ENCODE measurements at regions not wholly inside any gene's neighbourhood (a gene's known extent, or its start where the extent isn't known, plus 50 kb on each side); places are given as distances from the start of the nearest gene placed in this dataset.

DNA sequence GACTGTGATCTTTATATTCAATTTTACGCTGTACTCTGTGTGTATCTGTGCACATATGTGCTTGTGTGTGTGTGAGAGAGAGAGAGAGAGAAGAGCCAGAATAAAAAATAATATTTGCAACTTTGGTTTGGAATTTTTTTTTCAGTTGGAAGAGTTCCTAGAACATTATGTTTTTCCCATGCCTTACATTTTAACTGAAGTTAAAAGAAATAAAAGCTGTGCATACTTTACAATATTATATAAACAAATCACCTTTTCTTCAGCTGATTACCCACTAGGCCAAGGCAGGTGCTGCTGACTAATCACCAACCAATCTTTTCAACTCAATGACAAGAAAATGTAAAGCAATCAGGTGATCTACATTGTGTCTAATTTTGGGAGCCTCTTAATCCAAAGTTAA is 366.3 kb downstream of the NYAP2 start:
- Histone ChIP-seq H3K27ac (ENCODE audit: low read depth, low read length) (no peak overlapping the region), H3K79me2 (ENCODE audit: insufficient read depth, low read length) (no peaks in the 10 kb centered on the region), H3K9me2 (replicated peaks; ENCODE audit: insufficient read depth, low read length) (no peaks in the 10 kb centered on the region), H3K27me3 (ENCODE audit: low read length) (no peaks in the 10 kb centered on the region), H4K20me1 (ENCODE audit: low read depth, low read length) (no peaks in the 10 kb centered on the region), H3K4me3 (ENCODE audit: insufficient read depth, low read length, poor library complexity, severe bottlenecking) (no peak overlapping the region), H3K9ac (ENCODE audit: low read length) (no peak overlapping the region), H3K36me3 (ENCODE audit: low read length) (no peaks in the 10 kb centered on the region), H3F3A (ENCODE audit: insufficient read depth) (no peaks in the 10 kb centered on the region), H3K9me3 (ENCODE audit: insufficient read depth, low read length) (no peaks in the 10 kb centered on the region), H3K4me2 (ENCODE audit: low read depth, low read length, poor library complexity, severe bottlenecking) (no peak overlapping the region), H2AFZ (ENCODE audit: low read depth, low read length, severe bottlenecking) (no peak overlapping the region)
- no peak for TF ChIP-seq EZH2phosphoT487 (conservative IDR thresholded peaks at IDR 0.05; ENCODE audit: low read length)
- TF ChIP-seq, protein P1, sequence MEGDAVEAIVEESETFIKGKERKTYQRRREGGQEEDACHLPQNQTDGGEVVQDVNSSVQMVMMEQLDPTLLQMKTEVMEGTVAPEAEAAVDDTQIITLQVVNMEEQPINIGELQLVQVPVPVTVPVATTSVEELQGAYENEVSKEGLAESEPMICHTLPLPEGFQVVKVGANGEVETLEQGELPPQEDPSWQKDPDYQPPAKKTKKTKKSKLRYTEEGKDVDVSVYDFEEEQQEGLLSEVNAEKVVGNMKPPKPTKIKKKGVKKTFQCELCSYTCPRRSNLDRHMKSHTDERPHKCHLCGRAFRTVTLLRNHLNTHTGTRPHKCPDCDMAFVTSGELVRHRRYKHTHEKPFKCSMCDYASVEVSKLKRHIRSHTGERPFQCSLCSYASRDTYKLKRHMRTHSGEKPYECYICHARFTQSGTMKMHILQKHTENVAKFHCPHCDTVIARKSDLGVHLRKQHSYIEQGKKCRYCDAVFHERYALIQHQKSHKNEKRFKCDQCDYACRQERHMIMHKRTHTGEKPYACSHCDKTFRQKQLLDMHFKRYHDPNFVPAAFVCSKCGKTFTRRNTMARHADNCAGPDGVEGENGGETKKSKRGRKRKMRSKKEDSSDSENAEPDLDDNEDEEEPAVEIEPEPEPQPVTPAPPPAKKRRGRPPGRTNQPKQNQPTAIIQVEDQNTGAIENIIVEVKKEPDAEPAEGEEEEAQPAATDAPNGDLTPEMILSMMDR (IDR thresholded peaks at IDR 0.05; ENCODE audit: insufficient read depth, low read length, poor library complexity, severe bottlenecking), result no peak

DNA sequence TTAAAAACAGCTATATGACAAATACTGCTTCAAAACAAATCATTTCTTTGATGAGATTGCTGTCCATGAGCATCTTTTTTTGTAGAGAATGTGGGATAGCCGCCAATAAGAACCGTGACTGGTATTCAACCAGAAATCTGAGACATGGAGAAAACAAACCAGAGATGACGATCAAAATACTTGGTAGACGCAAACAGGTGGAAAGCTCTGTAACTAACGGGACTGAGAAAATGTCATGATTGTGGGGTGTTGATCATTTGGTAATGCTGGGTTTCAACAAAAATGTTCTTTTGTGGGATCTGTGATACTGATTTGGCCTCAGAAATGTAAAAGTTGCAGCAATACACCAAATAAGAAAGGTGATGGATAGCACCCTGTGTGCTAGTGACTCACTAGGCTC is 364.8 kb downstream of the NYAP2 start:
- no peak for TF ChIP-seq EZH2phosphoT487 (conservative IDR thresholded peaks at IDR 0.05; ENCODE audit: low read length)
- TF ChIP-seq, protein P1 (IDR thresholded peaks at IDR 0.05; ENCODE audit: insufficient read depth, low read length, poor library complexity, severe bottlenecking), result no peak
- Histone ChIP-seq H3K27ac (ENCODE audit: low read depth, low read length) (no peak overlapping the region), H3K79me2 (ENCODE audit: insufficient read depth, low read length) (no peaks in the 10 kb centered on the region), H3K36me3 (ENCODE audit: low read length) (no peaks in the 10 kb centered on the region), H3K9me3 (ENCODE audit: insufficient read depth, low read length) (no peaks in the 10 kb centered on the region), H3K4me3 (ENCODE audit: insufficient read depth, low read length, poor library complexity, severe bottlenecking) (no peak overlapping the region), H3K9me2 (replicated peaks; ENCODE audit: insufficient read depth, low read length) (no peaks in the 10 kb centered on the region), H3F3A (ENCODE audit: insufficient read depth) (no peaks in the 10 kb centered on the region), H4K20me1 (ENCODE audit: low read depth, low read length) (no peaks in the 10 kb centered on the region), H3K9ac (ENCODE audit: low read length) (no peak overlapping the region), H3K27me3 (ENCODE audit: low read length) (no peaks in the 10 kb centered on the region), H3K4me2 (ENCODE audit: low read depth, low read length, poor library complexity, severe bottlenecking) (no peak overlapping the region), H2AFZ (ENCODE audit: low read depth, low read length, severe bottlenecking) (no peak overlapping the region)

DNA sequence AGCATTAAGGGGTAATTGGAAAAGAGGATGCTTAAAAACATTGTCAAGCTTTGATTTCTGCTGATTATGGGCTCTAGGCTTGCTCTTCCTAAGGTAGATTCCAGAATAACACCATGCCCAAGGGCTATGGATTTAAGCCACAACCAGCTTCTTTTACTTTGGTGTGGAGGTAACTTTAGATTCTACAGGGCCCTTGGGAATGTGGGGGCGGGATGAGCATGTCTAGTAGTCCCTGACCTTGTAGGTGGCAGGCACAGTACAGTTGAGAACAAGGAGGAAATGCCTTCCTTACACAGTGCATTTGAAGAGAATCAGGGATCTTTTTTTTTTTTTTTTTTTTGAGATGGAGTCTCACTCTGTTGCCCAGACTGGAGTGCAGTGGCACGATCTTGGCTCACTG is 364.2 kb downstream of the NYAP2 start:
- no peak overlapping the region for H3K27ac ChIP-seq (ENCODE audit: low read depth, low read length)
- no peaks in the 10 kb centered on the region for H4K20me1 ChIP-seq (ENCODE audit: low read depth, low read length)
- no peaks in the 10 kb centered on the region for H3K9me3 ChIP-seq (ENCODE audit: insufficient read depth, low read length)
- no peaks in the 10 kb centered on the region for H3K79me2 ChIP-seq (ENCODE audit: insufficient read depth, low read length)
- no peaks in the 10 kb centered on the region for H3K36me3 ChIP-seq (ENCODE audit: low read length)
- H3K4me2 ChIP-seq (ENCODE audit: low read depth, low read length, poor library complexity, severe bottlenecking), result no peak overlapping the region
- TF ChIP-seq, protein P1 (IDR thresholded peaks at IDR 0.05; ENCODE audit: insufficient read depth, low read length, poor library complexity, severe bottlenecking), result no peak
- H3K9ac ChIP-seq (ENCODE audit: low read length), result no peak overlapping the region
- no peak overlapping the region for H3K4me3 ChIP-seq (ENCODE audit: insufficient read depth, low read length, poor library complexity, severe bottlenecking)
- no peaks in the 10 kb centered on the region for H3F3A ChIP-seq (ENCODE audit: insufficient read depth)
- no peaks in the 10 kb centered on the region for H3K27me3 ChIP-seq (ENCODE audit: low read length)
- no peak overlapping the region for H2AFZ ChIP-seq (ENCODE audit: low read depth, low read length, severe bottlenecking)
- no peaks in the 10 kb centered on the region for H3K9me2 ChIP-seq (replicated peaks; ENCODE audit: insufficient read depth, low read length)

DNA sequence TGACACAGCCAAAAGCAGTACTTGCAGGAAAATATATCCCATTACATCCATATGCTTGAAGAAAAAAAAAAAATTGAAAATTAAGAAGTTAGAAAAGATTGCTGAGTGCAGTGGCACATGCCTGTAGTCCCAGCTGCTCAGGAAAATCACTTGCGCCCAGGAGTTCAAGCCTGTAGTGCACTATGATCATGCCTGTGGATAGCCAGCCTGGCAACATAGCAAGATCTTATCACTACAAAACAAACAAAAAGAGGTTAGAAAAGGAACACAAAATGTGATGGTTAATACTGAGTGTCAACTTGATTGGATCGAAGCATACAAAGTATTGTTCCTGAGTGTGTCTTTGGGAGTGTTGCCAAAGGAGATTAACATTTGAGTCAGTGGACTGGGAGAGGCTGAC is 361.9 kb downstream of the NYAP2 start:
- Histone ChIP-seq H3K9me3 (ENCODE audit: insufficient read depth, low read length) (no peaks in the 10 kb centered on the region), H2AFZ (ENCODE audit: low read depth, low read length, severe bottlenecking) (no peak overlapping the region), H4K20me1 (ENCODE audit: low read depth, low read length) (no peaks in the 10 kb centered on the region), H3K27ac (ENCODE audit: low read depth, low read length) (no peak overlapping the region), H3K9ac (ENCODE audit: low read length) (no peak overlapping the region), H3K4me2 (ENCODE audit: low read depth, low read length, poor library complexity, severe bottlenecking) (no peak overlapping the region), H3F3A (ENCODE audit: insufficient read depth) (no peaks in the 10 kb centered on the region), H3K27me3 (ENCODE audit: low read length) (no peaks in the 10 kb centered on the region), H3K36me3 (ENCODE audit: low read length) (no peaks in the 10 kb centered on the region), H3K9me2 (replicated peaks; ENCODE audit: insufficient read depth, low read length) (no peaks in the 10 kb centered on the region), H3K79me2 (ENCODE audit: insufficient read depth, low read length) (no peaks in the 10 kb centered on the region), H3K4me3 (ENCODE audit: insufficient read depth, low read length, poor library complexity, severe bottlenecking) (no peak overlapping the region)
- TF ChIP-seq, protein P1 (IDR thresholded peaks at IDR 0.05; ENCODE audit: insufficient read depth, low read length, poor library complexity, severe bottlenecking), result no peak
